ENCODE measurements at regions not wholly inside any gene's neighbourhood (a gene's known extent, or its start where the extent isn't known, plus 50 kb on each side); places are given as distances from the start of the nearest gene placed in this dataset.

- ChIA-PET CTCF (interaction anchor here (3.2 kb wide), 1 partner anchor 8 kb away, joined by 8 read pairs; no protein-coding TSS in a partner anchor), POLR2A (no interaction called here)
- TF ChIP-seq CTCF (IDR thresholded peaks at IDR 0.05; ENCODE audit: control extremely low read depth, extremely low read depth, low read depth, missing control alignments), result no peak
- DNase-seq (ENCODE audit: extremely low spot score), result no peak
These were observed 55.1 kb upstream of the STARD13 start for GRCh38 chr13:33340631-33341030.

DNA sequence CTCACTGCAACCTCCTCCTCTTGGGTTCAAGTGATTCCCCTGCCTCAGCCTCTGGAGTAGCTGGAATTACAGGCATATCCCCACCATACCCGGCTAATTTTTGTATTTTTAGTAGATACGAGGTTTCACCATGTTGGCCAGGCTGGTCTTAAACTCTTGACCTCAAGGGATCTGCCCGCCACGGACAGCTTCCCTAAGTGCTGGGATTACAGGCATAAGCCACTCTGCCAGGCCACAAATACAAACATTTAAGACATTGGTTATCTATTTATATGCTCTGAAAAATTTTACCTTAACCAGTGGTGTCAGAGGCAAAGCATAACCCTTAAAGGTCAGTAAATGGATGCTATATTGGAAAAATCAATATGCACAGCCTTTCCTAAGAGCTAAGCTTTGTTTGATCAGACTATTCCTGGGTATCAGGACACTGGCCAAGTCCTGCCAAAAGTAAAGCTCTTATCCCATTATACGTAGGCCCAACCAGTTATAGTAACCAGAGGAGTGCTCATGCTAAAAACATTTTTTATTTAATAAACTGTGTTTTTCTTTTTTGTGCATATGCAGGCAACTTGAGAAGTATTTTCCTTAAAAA is 56.4 kb upstream of the STARD13 start:
- no peak for TF ChIP-seq CTCF (IDR thresholded peaks at IDR 0.05; ENCODE audit: control extremely low read depth, extremely low read depth, low read depth, missing control alignments)
- POLR2A ChIA-PET, result no interaction called here
- no peak for DNase-seq (ENCODE audit: extremely low spot score)
- CTCF ChIA-PET, result interaction anchor here (1.0 to 3.2 kb wide), 2 partner anchors 9 to 15 kb away, joined by 3 to 8 read pairs; no protein-coding TSS in a partner anchor

GRCh38 chr13:33345842-33346241 is 60.3 kb upstream of the STARD13 start:
- CTCF ChIA-PET, result interaction anchor here (1.0 to 2.8 kb wide), 3 partner anchors 10 to 26 kb away, joined by 3 to 16 read pairs (median 8); no protein-coding TSS in a partner anchor
- TF ChIP-seq CTCF (IDR thresholded peaks at IDR 0.05; ENCODE audit: control extremely low read depth, extremely low read depth, low read depth, missing control alignments), result no peak
- no peak for DNase-seq (ENCODE audit: extremely low spot score)

GRCh38 chr13:33347861-33348260 is 62.3 kb upstream of the STARD13 start:
- DNase-seq (ENCODE audit: extremely low spot score), result no peak
- CTCF ChIA-PET, result no interaction called here
- TF ChIP-seq CTCF (IDR thresholded peaks at IDR 0.05; ENCODE audit: control extremely low read depth, extremely low read depth, low read depth, missing control alignments), result no peak
- POLR2A ChIA-PET, result no interaction called here

More at GRCh38 chr13:33345842-33346241, 60.3 kb upstream of the STARD13 start:
- POLR2A ChIA-PET, result no interaction called here

GRCh38 chr13:33348366-33348765 is 62.8 kb upstream of the STARD13 start:
- CTCF ChIA-PET, result interaction anchor here (1.4 kb wide), 1 partner anchor 26 kb away, joined by 3 read pairs; no protein-coding TSS in a partner anchor
- no peak for DNase-seq (ENCODE audit: extremely low spot score)
- POLR2A ChIA-PET, result no interaction called here
- no peak for TF ChIP-seq CTCF (IDR thresholded peaks at IDR 0.05; ENCODE audit: control extremely low read depth, extremely low read depth, low read depth, missing control alignments)

GRCh38 chr13:33349288-33349985 is 63.9 kb upstream of the STARD13 start:
- no peak for DNase-seq (ENCODE audit: extremely low spot score)
- TF ChIP-seq CTCF (IDR thresholded peaks at IDR 0.05; ENCODE audit: control extremely low read depth, extremely low read depth, low read depth, missing control alignments), result no peak
- CTCF ChIA-PET, result interaction anchor here (1.4 kb wide), 1 partner anchor 27 kb away, joined by 3 read pairs; no protein-coding TSS in a partner anchor
- POLR2A ChIA-PET, result no interaction called here
